A549 (cell line): ENCODE measurements at regions not wholly inside any gene's neighbourhood (a gene's known extent, or its start where the extent isn't known, plus 50 kb on each side); places are given as distances from the start of the nearest gene placed in this dataset.

Experiments used
- ATAC-seq, 2 experiments: fragments of 200-7000 bp in 1 of 2; fragments of >200 bp in 1 of 2; cut with Nextera tagmentation in 1 of 2; cut with Tn5 transposase in 1 of 2; 3 replicates each; pipeline versions ENCODE4 v1.8.0 to v1.9.1; 2018 to 2020; ENCODE audit warnings: mild to moderate bottlenecking in 1 of 2, moderate library complexity in 1 of 2
- CTCF ChIA-PET: fragments of 300-600 bp; sonication (Branson Sonifier 250); formaldehyde crosslinking; extraction: SDS; loops from one replicate; lab custom pipeline; 2021; ENCODE audit warnings: antibody characterized with exemption, inconsistent platforms; lab: Yijun Ruan, JAX
- POLR2A ChIA-PET: fragments of 350-600 bp; formaldehyde crosslinking; extraction: SDS; loops from one replicate; lab custom pipeline; 2021; ENCODE audit warnings: antibody characterized with exemption, inconsistent platforms; lab: Yijun Ruan, JAX
- DNase-seq, 2 experiments: peaks; one replicate each; pipeline versions ENCODE4 v3.0.0 to v3.0.0-alpha.2; 2011 to 2016; ENCODE audit warnings: low read depth in 1 of 2, low spot score in 1 of 2
- FAIRE-seq: peaks from 2 replicates; lab custom pipeline; 2011; peaks lifted over from hg19 to GRCh38; lab: Jason Lieb, UNC
- H3K27ac ChIP-seq, 2 experiments: fragments of >200 bp; sonication (Bioruptor Twin); formaldehyde crosslinking; 3 replicates each; pipeline ENCODE4 v1.5.1; 2016 to 2017
- H3K4me1 ChIP-seq: fragments of >200 bp; sonication (Bioruptor Twin); formaldehyde crosslinking; 3 replicates; pipeline ENCODE4 v1.6.1; 2016
- H3K4me2 ChIP-seq: fragments of >200 bp; sonication (Bioruptor Twin); formaldehyde crosslinking; 3 replicates; pipeline ENCODE4 v1.6.1; 2016
- H3K4me3 ChIP-seq: fragments of >200 bp; sonication (Bioruptor Twin); formaldehyde crosslinking; 3 replicates; pipeline ENCODE4 v1.5.1; 2016
- H3K9me3 ChIP-seq: fragments of >200 bp; sonication (Bioruptor Twin); formaldehyde crosslinking; 3 replicates; pipeline ENCODE4 v1.6.1; 2016
- ATOH8 ChIP-seq: fragments of 250-450 bp; sonication (Bioruptor Pico); IDR thresholded peaks from 2 replicates; pipeline ENCODE4 v1.5.0; 2020; ENCODE audit warnings: low read depth, mild to moderate bottlenecking, moderate library complexity
- BHLHE40 ChIP-seq: IDR thresholded peaks from 2 replicates; pipeline ENCODE4 v1.6.1; 2012; ENCODE audit warnings: low read depth, low read length, inconsistent platforms
- CBX8 ChIP-seq: fragments of 200-600 bp; sonication (generic); IDR thresholded peaks from 2 replicates; pipeline ENCODE4 v1.6.1; 2016
- CHD2 ChIP-seq: fragments of 150-350 bp; IDR thresholded peaks from 2 replicates; pipeline ENCODE4 v1.6.1; 2014; ENCODE audit warnings: low read length; ENCODE audit not compliant: partially characterized antibody
- CHD4 ChIP-seq: fragments of 200-600 bp; sonication (generic); IDR thresholded peaks from 2 replicates; pipeline ENCODE4 v1.6.1; 2016; ENCODE audit warnings: antibody characterized with exemption, mild to moderate bottlenecking, borderline replicate concordance
- EHF ChIP-seq: fragments of 250-450 bp; sonication (Bioruptor Pico); IDR thresholded peaks from 2 replicates; pipeline ENCODE4 v1.5.0; 2020; ENCODE audit warnings: mild to moderate bottlenecking
- EHMT2 ChIP-seq: fragments of 200-600 bp; sonication (generic); IDR thresholded peaks from 2 replicates; pipeline ENCODE4 v1.6.1; 2016; ENCODE audit warnings: antibody characterized with exemption, low read depth, mild to moderate bottlenecking, moderate library complexity
- FOXS1 ChIP-seq: fragments of 250-450 bp; sonication (Bioruptor Pico); IDR thresholded peaks from 2 replicates; pipeline ENCODE4 v1.5.0; 2020; ENCODE audit warnings: mild to moderate bottlenecking, moderate library complexity
- GATA3 ChIP-seq: IDR thresholded peaks from 2 replicates; pipeline ENCODE4 v1.6.1; 2012; ENCODE audit warnings: borderline replicate concordance
- HDAC2 ChIP-seq: fragments of 200-600 bp; sonication (generic); IDR thresholded peaks from 2 replicates; pipeline ENCODE4 v1.6.1; 2016
- HES2 ChIP-seq: fragments of >200 bp; sonication (Bioruptor Twin); formaldehyde crosslinking; IDR thresholded peaks from 2 replicates; pipeline ENCODE4 v1.6.1; 2016
- HMGXB4 ChIP-seq: fragments of 250-450 bp; sonication (Bioruptor Pico); IDR thresholded peaks from 2 replicates; pipeline ENCODE4 v1.5.0; 2021; ENCODE audit warnings: mild to moderate bottlenecking, moderate library complexity, borderline replicate concordance
- JUNB ChIP-seq: fragments of >200 bp; sonication (Bioruptor Twin); formaldehyde crosslinking; IDR thresholded peaks from 2 replicates; pipeline ENCODE4 v1.6.1; 2016
- KDM1A ChIP-seq: fragments of 200-600 bp; sonication (generic); IDR thresholded peaks from 2 replicates; pipeline ENCODE4 v1.6.1; 2016; ENCODE audit warnings: low read depth, mild to moderate bottlenecking
- NFE2L2 ChIP-seq: fragments of 150-350 bp; conservative IDR thresholded peaks from 2 replicates; pipeline ENCODE4 v1.6.1; 2014; ENCODE audit warnings: low read length
- POLR2A ChIP-seq: IDR thresholded peaks from 2 replicates; pipeline ENCODE4 v1.6.1; 2012; ENCODE audit warnings: mild to moderate bottlenecking, low read length
- SMC3 ChIP-seq: fragments of >200 bp; sonication (Bioruptor Twin); formaldehyde crosslinking; IDR thresholded peaks from 3 replicates; pipeline ENCODE4 v1.6.1; 2018; ENCODE audit warnings: inconsistent platforms
- SREBF2 ChIP-seq: fragments of 450-650 bp; IDR thresholded peaks from 2 replicates; pipeline ENCODE4 v1.6.1; 2014; ENCODE audit warnings: mild to moderate bottlenecking, moderate library complexity
- TFCP2L1 ChIP-seq: fragments of 250-450 bp; sonication (Bioruptor Pico); IDR thresholded peaks from 2 replicates; pipeline ENCODE4 v1.5.0; 2021; ENCODE audit warnings: mild to moderate bottlenecking
- ZC3H11A ChIP-seq: fragments of 450-650 bp; IDR thresholded peaks from 2 replicates; pipeline ENCODE4 v1.6.1; 2014; ENCODE audit warnings: antibody characterized with exemption, mild to moderate bottlenecking
- ZNF302 ChIP-seq: fragments of 250-450 bp; sonication (Bioruptor Pico); IDR thresholded peaks from 2 replicates; pipeline ENCODE4 v1.9.0; 2021; ENCODE audit warnings: inconsistent platforms, mild to moderate bottlenecking, moderate library complexity
- ZSCAN20 ChIP-seq: fragments of 250-450 bp; sonication (Bioruptor Pico); IDR thresholded peaks from 2 replicates; pipeline ENCODE4 v1.8.0; 2022; ENCODE audit warnings: mild to moderate bottlenecking, moderate library complexity
- whole genome bisulfite sequencing: methylation state at CpG from one replicate; pipeline ENCODE4 v1.1.6; 2017; ENCODE audit errors: missing lambda C conversion rate; 5-methylcytosine and 5-hydroxymethylcytosine counted together
- TF ChIP-seq, protein P1 (sequence below): IDR thresholded peaks from 2 replicates; pipeline ENCODE4 v1.6.1; 2012

DNA sequence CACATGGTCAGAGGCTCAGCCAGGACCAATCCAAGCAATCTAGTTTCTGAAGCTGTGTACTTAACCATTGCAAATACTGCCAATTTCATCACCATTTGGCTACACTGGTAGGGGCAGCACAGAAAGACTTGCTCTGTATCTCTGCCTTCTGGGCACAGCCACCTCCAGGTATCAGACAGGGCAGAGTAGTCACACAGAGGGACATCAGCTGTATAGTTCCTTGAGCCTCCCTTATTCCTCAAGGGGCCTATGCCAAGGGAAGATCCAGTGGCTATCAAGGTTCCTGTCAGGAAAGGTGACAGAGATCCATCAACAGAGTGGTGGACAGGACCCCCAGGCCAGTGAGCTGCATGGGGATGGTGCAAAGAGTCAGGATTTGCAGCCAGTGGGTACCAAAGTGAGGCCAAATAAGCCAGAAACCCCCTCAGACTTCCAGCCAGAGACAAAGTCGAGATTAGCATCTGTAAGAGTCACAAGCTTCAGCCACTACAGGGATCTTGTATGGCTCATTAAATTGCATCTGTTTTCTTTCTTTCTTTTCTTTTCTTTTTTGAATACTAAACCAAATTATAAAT is 381.6 kb upstream of the CPEB2 start:
- ATAC-seq (no peak), FAIRE-seq (no peak), DNase-seq (no peak)
- H3K4me1 ChIP-seq, result 0 out of 3 replicates have a peak, but pooled peaks cover 3% of the 10 kb centered on the region
- TF ChIP-seq ATOH8 (CRISPR knock-in tag) (no peak), CBX8 (no peak), GATA3 (no peak), ZNF302 (CRISPR knock-in tag) (no peak), HMGXB4 (CRISPR knock-in tag) (no peak), HDAC2 (no peak), TFCP2L1 (CRISPR knock-in tag) (no peak), CHD4 (no peak), HES2 (no peak), ZC3H11A (no peak), CHD2 (no peak), EHMT2 (no peak), BHLHE40 (no peak)
- TF ChIP-seq, protein P1, sequence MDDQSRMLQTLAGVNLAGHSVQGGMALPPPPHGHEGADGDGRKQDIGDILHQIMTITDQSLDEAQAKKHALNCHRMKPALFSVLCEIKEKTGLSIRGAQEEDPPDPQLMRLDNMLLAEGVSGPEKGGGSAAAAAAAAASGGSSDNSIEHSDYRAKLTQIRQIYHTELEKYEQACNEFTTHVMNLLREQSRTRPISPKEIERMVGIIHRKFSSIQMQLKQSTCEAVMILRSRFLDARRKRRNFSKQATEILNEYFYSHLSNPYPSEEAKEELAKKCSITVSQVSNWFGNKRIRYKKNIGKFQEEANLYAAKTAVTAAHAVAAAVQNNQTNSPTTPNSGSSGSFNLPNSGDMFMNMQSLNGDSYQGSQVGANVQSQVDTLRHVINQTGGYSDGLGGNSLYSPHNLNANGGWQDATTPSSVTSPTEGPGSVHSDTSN, result no peak
- no peak overlapping the region for H3K4me3 ChIP-seq
- 58% methylated on average over 1 of the region's 1 CpG for WGBS
- no peak overlapping the region for H3K4me2 ChIP-seq
- no peak overlapping the region for H3K27ac ChIP-seq
- POLR2A ChIA-PET, result no interaction called here
- CTCF ChIA-PET, result interaction anchor here (0.6 to 0.9 kb wide), 2 partner anchors 15 to 94 kb away, joined by 3 read pairs; no protein-coding TSS in a partner anchor
- no peaks in the 10 kb centered on the region for H3K9me3 ChIP-seq

- Histone ChIP-seq H3K9me3 (no peaks in the 10 kb centered on the region), H3K27ac (no peak overlapping the region), H3K4me1 (0 out of 3 replicates have a peak, but pooled peaks cover 3% of the 10 kb centered on the region), H3K4me3 (no peak overlapping the region), H3K4me2 (no peak overlapping the region)
- no peak for FAIRE-seq
- POLR2A ChIA-PET, result no interaction called here
- ATAC-seq, result no peak
- DNase-seq, result no peak
- no peak for TF ChIP-seq KDM1A
- no peak for TF ChIP-seq FOXS1 (CRISPR knock-in tag)
- TF ChIP-seq JUNB, result no peak
- no peak for TF ChIP-seq POLR2A
- TF ChIP-seq EHF (CRISPR knock-in tag), result no peak
- TF ChIP-seq ZSCAN20, result no peak
- TF ChIP-seq, all 56 proteins: peak for 0
- CTCF ChIA-PET, result interaction anchor here (0.6 kb wide), 1 partner anchor 289 kb away, joined by 3 read pairs; no protein-coding TSS in a partner anchor
- 81% methylated on average over 7 of the region's 7 CpGs for WGBS
These were observed 380.4 kb upstream of the CPEB2 start for GRCh38 chr4:14621731-14622463.

DNA sequence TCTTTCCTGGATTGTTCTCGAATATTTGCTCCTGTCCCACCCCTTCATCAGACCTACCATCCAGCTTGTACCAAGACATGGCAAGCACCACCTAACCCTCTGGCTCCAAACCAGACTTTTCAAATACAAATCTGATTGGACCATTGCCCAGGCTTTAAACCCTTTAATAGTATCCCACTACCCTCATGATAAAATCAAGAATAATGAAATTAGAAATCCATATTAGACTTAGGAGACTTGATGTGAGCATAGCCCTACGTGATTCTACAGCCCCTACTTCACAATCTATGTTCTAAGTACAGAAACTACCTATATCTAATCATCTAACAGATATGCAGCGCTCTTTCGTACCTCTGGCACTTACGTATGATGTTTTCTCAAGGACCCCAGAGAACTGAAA is 375.2 kb upstream of the CPEB2 start:
- WGBS, result 84% methylated on average over 5 of the region's 5 CpGs
- DNase-seq (no peak), ATAC-seq (no peak), FAIRE-seq (no peak)
- Histone ChIP-seq H3K4me2 (no peak overlapping the region), H3K4me3 (no peak overlapping the region), H3K9me3 (no peaks in the 10 kb centered on the region)
- POLR2A ChIA-PET, result no interaction called here
- no peak for TF ChIP-seq CHD4
- no peak for TF ChIP-seq POLR2A
- TF ChIP-seq, protein P1, result no peak
- TF ChIP-seq SREBF2, result no peak
- no peak for TF ChIP-seq GATA3
- no peak for TF ChIP-seq NFE2L2
- TF ChIP-seq EHF (CRISPR knock-in tag), result no peak
- TF ChIP-seq SMC3, result no peak
- TF ChIP-seq, all 56 proteins: peak for 0
- H3K27ac ChIP-seq, result no peak overlapping the region
- no peaks in the 10 kb centered on the region for H3K4me1 ChIP-seq
- CTCF ChIA-PET, result interaction anchor here (0.6 kb wide), 1 partner anchor 66 kb away, joined by 3 read pairs; no protein-coding TSS in a partner anchor
